ENCODE measurements at regions not wholly inside any gene's neighbourhood (a gene's known extent, or its start where the extent isn't known, plus 50 kb on each side); places are given as distances from the start of the nearest gene placed in this dataset.

GRCh38 chr10:123373591-123373990 is 219.4 kb downstream of the BUB3 start:
- 56 to 59% methylated on average over 6 of the region's 6 CpGs for WGBS, 2 donors
- Histone ChIP-seq H3K27ac (no peak overlapping the region), H3K36me3 (no peaks in the 10 kb centered on the region), H3K9me3 (no peaks in the 10 kb centered on the region), H3K4me3 (no peak overlapping the region), H3K4me1 (peaks cover 0 to 4% (median 0%) of the 10 kb centered on the region in 3 donors), H3K27me3 (no peaks in the 10 kb centered on the region)
- ATAC-seq (no peak), DNase-seq (no peak), FAIRE-seq (no peak)
- intact Hi-C loops (cut with DNase I) = no loop called here
- TF ChIP-seq CTCF (IDR thresholded peaks at IDR 0.05) = no peak

- 65 to 67% methylated on average over 3 of the region's 3 CpGs for WGBS, 2 donors
- no peak for DNase-seq
- no peaks in the 10 kb centered on the region for H3K9me3 ChIP-seq
- ATAC-seq = no peak
- H3K36me3 ChIP-seq = no peaks in the 10 kb centered on the region
- H3K4me3 ChIP-seq = no peak overlapping the region
- intact Hi-C loops (cut with DNase I) = no loop called here
- peaks cover 0 to 4% (median 0%) of the 10 kb centered on the region in 3 donors for H3K4me1 ChIP-seq
- no peak overlapping the region for H3K27ac ChIP-seq
- no peak for TF ChIP-seq CTCF (IDR thresholded peaks at IDR 0.05)
- no peak for FAIRE-seq
- no peaks in the 10 kb centered on the region for H3K27me3 ChIP-seq
Observed at GRCh38 chr10:123375097-123375496, 220.9 kb downstream of the BUB3 start.

- H3K4me3 ChIP-seq = no peak overlapping the region
- H3K27me3 ChIP-seq = no peaks in the 10 kb centered on the region
- DNase-seq (no peak), ATAC-seq (no peak), FAIRE-seq (no peak)
- H3K4me1 ChIP-seq = peaks cover 0 to 4% (median 0%) of the 10 kb centered on the region in 3 donors
- intact Hi-C loops (cut with DNase I) = no loop called here
- TF ChIP-seq CTCF (IDR thresholded peaks at IDR 0.05) = no peak
- no peak overlapping the region for H3K27ac ChIP-seq
- WGBS, 2 donors = 53 to 55% methylated on average over 1 of the region's 1 CpG
- H3K36me3 ChIP-seq = no peaks in the 10 kb centered on the region
- no peaks in the 10 kb centered on the region for H3K9me3 ChIP-seq
Observed at GRCh38 chr10:123375738-123376137, 221.5 kb downstream of the BUB3 start.

GRCh38 chr10:123377883-123378282 is 223.7 kb downstream of the BUB3 start:
- intact Hi-C loops (cut with DNase I) = no loop called here
- no peak for FAIRE-seq
- DNase-seq = peak in 1 of 6 donors; percentile 2
- H3K4me1 ChIP-seq = peaks cover 0 to 4% (median 0%) of the 10 kb centered on the region in 3 donors
- no peaks in the 10 kb centered on the region for H3K9me3 ChIP-seq
- TF ChIP-seq CTCF (IDR thresholded peaks at IDR 0.05) = no peak
- no peak overlapping the region for H3K4me3 ChIP-seq
- peak in 3 of 4 donors; percentile 32 to 68 (median 58) for ATAC-seq
- H3K27me3 ChIP-seq = no peaks in the 10 kb centered on the region
- no peak overlapping the region for H3K27ac ChIP-seq
- WGBS, 2 donors = 14 to 18% methylated on average over 8 of the region's 8 CpGs
- H3K36me3 ChIP-seq = no peaks in the 10 kb centered on the region

- DNase-seq = no peak
- WGBS, 2 donors = 84 to 92% methylated on average over 2 of the region's 2 CpGs
- intact Hi-C loops (cut with DNase I) = no loop called here
- no peaks in the 10 kb centered on the region for H3K27me3 ChIP-seq
- no peaks in the 10 kb centered on the region for H3K9me3 ChIP-seq
- H3K36me3 ChIP-seq = no peaks in the 10 kb centered on the region
- no peak overlapping the region for H3K4me3 ChIP-seq
- no peak for ATAC-seq
- TF ChIP-seq CTCF (IDR thresholded peaks at IDR 0.05) = no peak
- FAIRE-seq = no peak
- H3K27ac ChIP-seq = no peak overlapping the region
- peaks cover 0 to 4% (median 0%) of the 10 kb centered on the region in 3 donors for H3K4me1 ChIP-seq
Observed at GRCh38 chr10:123378302-123378701, 224.1 kb downstream of the BUB3 start.

Data from pancreas (tissue), 10 donors.